GM18505 (cell line): ENCODE measurements at regions not wholly inside any gene's neighbourhood (a gene's known extent, or its start where the extent isn't known, plus 50 kb on each side); places are given as distances from the start of the nearest gene placed in this dataset.

Experiments
- ATAC-seq: cut with Tn5 transposase; IDR thresholded peaks from one replicate; pipeline ENCODE4 v1.9.1; 2021; ENCODE audit not compliant: unreplicated experiment
- POLR2A ChIP-seq: IDR thresholded peaks from 4 replicates; pipeline ENCODE4 v1.6.1; 2011; ENCODE audit warnings: borderline replicate concordance; ENCODE audit not compliant: insufficient read depth, insufficient read length; ENCODE audit errors: extremely low read depth

GRCh38 chr15:66945842-66946241 lies 119.6 kb upstream of the SMAD3 start:
- ATAC-seq: no peak

GRCh38 chr15:66946578-66947164 lies 118.7 kb upstream of the SMAD3 start:
- TF ChIP-seq POLR2A: no peak
- no peak for ATAC-seq

More at GRCh38 chr15:66945842-66946241, 119.6 kb upstream of the SMAD3 start:
- TF ChIP-seq POLR2A: no peak

GRCh38 chr15:66947471-66947870 lies 117.9 kb upstream of the SMAD3 start:
- no peak for ATAC-seq
- TF ChIP-seq POLR2A: no peak

- TF ChIP-seq POLR2A: no peak
- ATAC-seq: no peak
These were observed 117.1 kb upstream of the SMAD3 start for GRCh38 chr15:66948294-66948693.

- no peak for ATAC-seq
- TF ChIP-seq POLR2A: no peak
These were observed 115.3 kb upstream of the SMAD3 start for GRCh38 chr15:66950114-66950513.

- no peak for TF ChIP-seq POLR2A
- no peak for ATAC-seq
These were observed 113.7 kb upstream of the SMAD3 start for GRCh38 chr15:66951531-66952320.

- TF ChIP-seq POLR2A: no peak
- no peak for ATAC-seq
These were observed 112.5 kb upstream of the SMAD3 start for GRCh38 chr15:66952756-66953522.

- ATAC-seq: no peak
- no peak for TF ChIP-seq POLR2A
These were observed 111.7 kb upstream of the SMAD3 start for GRCh38 chr15:66953523-66954229.

- no peak for TF ChIP-seq POLR2A
- no peak for ATAC-seq
These were observed 110.8 kb upstream of the SMAD3 start for GRCh38 chr15:66954601-66955000.

- ATAC-seq: no peak
- no peak for TF ChIP-seq POLR2A
These were observed 110.3 kb upstream of the SMAD3 start for GRCh38 chr15:66955001-66955516.

- no peak for ATAC-seq
- no peak for TF ChIP-seq POLR2A
These were observed 109.4 kb upstream of the SMAD3 start for GRCh38 chr15:66955871-66956585.

- TF ChIP-seq POLR2A: no peak
- ATAC-seq: no peak
These were observed 108.6 kb upstream of the SMAD3 start for GRCh38 chr15:66956672-66957430.

GRCh38 chr15:66957431-66957720 lies 108.0 kb upstream of the SMAD3 start:
- ATAC-seq: no peak
- no peak for TF ChIP-seq POLR2A

GRCh38 chr15:66959066-66959465 lies 106.3 kb upstream of the SMAD3 start:
- TF ChIP-seq POLR2A: no peak
- ATAC-seq: no peak
